H7 (cell line): ENCODE measurements at regions not wholly inside any gene's neighbourhood (a gene's known extent, or its start where the extent isn't known, plus 50 kb on each side); places are given as distances from the start of the nearest gene placed in this dataset.

ENCODE experiments used
- DNase-seq: peaks from one replicate; pipeline ENCODE4 v3.0.0; 2012
- H3K27me3 ChIP-seq: 2 replicates; pipeline ENCODE4 v1.6.0; 2011; ENCODE audit warnings: mild to moderate bottlenecking, low read length; ENCODE audit not compliant: control insufficient read depth, insufficient read depth
- H3K36me3 ChIP-seq: replicated peaks from 2 replicates; pipeline ENCODE4 v1.5.1; 2011; ENCODE audit warnings: low read length; ENCODE audit not compliant: control insufficient read depth, insufficient read depth
- H3K4me3 ChIP-seq: 2 replicates; pipeline ENCODE4 v1.5.1; 2011; ENCODE audit warnings: low read depth, mild to moderate bottlenecking, control low read depth, low read length, moderate library complexity; ENCODE audit not compliant: insufficient read depth

GRCh38 chr2:129870685-129871241 is 108.7 kb upstream of the RAB6C start:
- no peaks in the 10 kb centered on the region for H3K27me3 ChIP-seq
- no peaks in the 10 kb centered on the region for H3K36me3 ChIP-seq
- no peak overlapping the region for H3K4me3 ChIP-seq
- DNase-seq: no peak

GRCh38 chr2:129872446-129872845 is 107.0 kb upstream of the RAB6C start:
- H3K36me3 ChIP-seq: no peaks in the 10 kb centered on the region
- no peak overlapping the region for H3K4me3 ChIP-seq
- no peaks in the 10 kb centered on the region for H3K27me3 ChIP-seq
- no peak for DNase-seq

GRCh38 chr2:129876541-129876940 is 102.9 kb upstream of the RAB6C start:
- Histone ChIP-seq H3K27me3 (no peaks in the 10 kb centered on the region), H3K4me3 (no peak overlapping the region), H3K36me3 (no peaks in the 10 kb centered on the region)
- DNase-seq: no peak

- no peaks in the 10 kb centered on the region for H3K36me3 ChIP-seq
- DNase-seq: peak; percentile 98
- H3K4me3 ChIP-seq: peak overlapping the region; percentile 78
- H3K27me3 ChIP-seq: no peaks in the 10 kb centered on the region
Measured at GRCh38 chr2:129877289-129877741, 102.2 kb upstream of the RAB6C start.

GRCh38 chr2:129877795-129878775 is 101.4 kb upstream of the RAB6C start:
- Histone ChIP-seq H3K36me3 (no peaks in the 10 kb centered on the region), H3K4me3 (peak overlapping the region; percentile 39), H3K27me3 (no peaks in the 10 kb centered on the region)
- DNase-seq: peak; percentile 69

- no peak for DNase-seq
- Histone ChIP-seq H3K36me3 (no peaks in the 10 kb centered on the region), H3K4me3 (no peak overlapping the region), H3K27me3 (no peaks in the 10 kb centered on the region)
Measured at GRCh38 chr2:129879614-129880180, 99.8 kb upstream of the RAB6C start.

- no peaks in the 10 kb centered on the region for H3K27me3 ChIP-seq
- H3K4me3 ChIP-seq: no peak overlapping the region
- H3K36me3 ChIP-seq: no peaks in the 10 kb centered on the region
- DNase-seq: no peak
Measured at GRCh38 chr2:129880309-129880708, 99.2 kb upstream of the RAB6C start.

- H3K4me3 ChIP-seq: no peak overlapping the region
- no peaks in the 10 kb centered on the region for H3K36me3 ChIP-seq
- no peaks in the 10 kb centered on the region for H3K27me3 ChIP-seq
- DNase-seq: no peak
Measured at GRCh38 chr2:129880971-129881370, 98.5 kb upstream of the RAB6C start.

GRCh38 chr2:129881786-129882396 is 97.6 kb upstream of the RAB6C start:
- Histone ChIP-seq H3K4me3 (no peak overlapping the region), H3K27me3 (no peaks in the 10 kb centered on the region), H3K36me3 (no peaks in the 10 kb centered on the region)
- DNase-seq: no peak

GRCh38 chr2:129882476-129882875 is 97.0 kb upstream of the RAB6C start:
- no peak overlapping the region for H3K4me3 ChIP-seq
- DNase-seq: no peak
- no peaks in the 10 kb centered on the region for H3K36me3 ChIP-seq
- no peaks in the 10 kb centered on the region for H3K27me3 ChIP-seq

GRCh38 chr2:129883121-129883520 is 96.3 kb upstream of the RAB6C start:
- DNase-seq: no peak
- no peaks in the 10 kb centered on the region for H3K36me3 ChIP-seq

GRCh38 chr2:129884221-129884786 is 95.2 kb upstream of the RAB6C start:
- DNase-seq: no peak
- no peaks in the 10 kb centered on the region for H3K36me3 ChIP-seq
- no peak overlapping the region for H3K4me3 ChIP-seq
- H3K27me3 ChIP-seq: no peaks in the 10 kb centered on the region

More at GRCh38 chr2:129883121-129883520, 96.3 kb upstream of the RAB6C start:
- H3K27me3 ChIP-seq: no peaks in the 10 kb centered on the region
- no peak overlapping the region for H3K4me3 ChIP-seq

- H3K27me3 ChIP-seq: no peaks in the 10 kb centered on the region
- no peaks in the 10 kb centered on the region for H3K36me3 ChIP-seq
- DNase-seq: no peak
Measured at GRCh38 chr2:129885735-129886134, 93.7 kb upstream of the RAB6C start.

GRCh38 chr2:129887688-129888266 is 91.7 kb upstream of the RAB6C start:
- no peak for DNase-seq
- H3K4me3 ChIP-seq: no peak overlapping the region
- no peaks in the 10 kb centered on the region for H3K27me3 ChIP-seq
- no peaks in the 10 kb centered on the region for H3K36me3 ChIP-seq

More at GRCh38 chr2:129885735-129886134, 93.7 kb upstream of the RAB6C start:
- H3K4me3 ChIP-seq: no peak overlapping the region
